ENCODE measurements at regions not wholly inside any gene's neighbourhood (a gene's known extent, or its start where the extent isn't known, plus 50 kb on each side); places are given as distances from the start of the nearest gene placed in this dataset.

- Histone ChIP-seq H3K4me1 (ENCODE audit: control insufficient read depth in 1 of 2, low read depth in 2 of 2) (no peaks in the 10 kb centered on the region), H3K9me3 (peaks cover 10% of the 10 kb centered on the region), H3K4me3 (no peak overlapping the region), H3K36me3 (no peaks in the 10 kb centered on the region), H3K27ac (no peak overlapping the region), H3K27me3 (replicated peaks; ENCODE audit: insufficient read depth) (no peaks in the 10 kb centered on the region)
- ATAC-seq (ENCODE audit: insufficient number of reproducible peaks, low FRiP score, low read depth): no peak
- no peak for DNase-seq (ENCODE audit: low spot score)
- TF ChIP-seq, protein P1, sequence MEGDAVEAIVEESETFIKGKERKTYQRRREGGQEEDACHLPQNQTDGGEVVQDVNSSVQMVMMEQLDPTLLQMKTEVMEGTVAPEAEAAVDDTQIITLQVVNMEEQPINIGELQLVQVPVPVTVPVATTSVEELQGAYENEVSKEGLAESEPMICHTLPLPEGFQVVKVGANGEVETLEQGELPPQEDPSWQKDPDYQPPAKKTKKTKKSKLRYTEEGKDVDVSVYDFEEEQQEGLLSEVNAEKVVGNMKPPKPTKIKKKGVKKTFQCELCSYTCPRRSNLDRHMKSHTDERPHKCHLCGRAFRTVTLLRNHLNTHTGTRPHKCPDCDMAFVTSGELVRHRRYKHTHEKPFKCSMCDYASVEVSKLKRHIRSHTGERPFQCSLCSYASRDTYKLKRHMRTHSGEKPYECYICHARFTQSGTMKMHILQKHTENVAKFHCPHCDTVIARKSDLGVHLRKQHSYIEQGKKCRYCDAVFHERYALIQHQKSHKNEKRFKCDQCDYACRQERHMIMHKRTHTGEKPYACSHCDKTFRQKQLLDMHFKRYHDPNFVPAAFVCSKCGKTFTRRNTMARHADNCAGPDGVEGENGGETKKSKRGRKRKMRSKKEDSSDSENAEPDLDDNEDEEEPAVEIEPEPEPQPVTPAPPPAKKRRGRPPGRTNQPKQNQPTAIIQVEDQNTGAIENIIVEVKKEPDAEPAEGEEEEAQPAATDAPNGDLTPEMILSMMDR (IDR thresholded peaks at IDR 0.05): no peak
These were observed 408.5 kb upstream of the NEGR1 start for GRCh38 chr1:72690871-72691270.

DNA sequence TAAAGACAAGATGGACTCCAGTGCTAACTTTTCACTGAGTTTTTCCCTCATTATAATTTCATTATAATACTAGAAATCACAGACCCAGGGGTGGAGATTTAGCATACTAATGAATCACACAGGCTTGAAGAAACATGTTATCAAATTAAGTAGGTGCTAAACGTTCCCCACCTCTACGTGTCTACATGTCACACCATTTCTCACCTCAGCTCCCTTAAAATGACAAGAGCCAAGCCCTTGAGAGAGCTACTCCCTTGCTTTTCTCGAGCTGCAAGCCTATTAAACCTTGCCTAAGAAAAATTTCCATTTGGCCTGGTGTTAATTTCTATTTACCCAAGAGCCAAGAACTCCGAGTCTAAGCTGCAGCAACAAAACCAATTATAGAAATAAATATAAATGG, 396.3 kb upstream of the NEGR1 start:
- DNase-seq (ENCODE audit: low spot score): no peak
- no peak for ATAC-seq (ENCODE audit: insufficient number of reproducible peaks, low FRiP score, low read depth)

DNA sequence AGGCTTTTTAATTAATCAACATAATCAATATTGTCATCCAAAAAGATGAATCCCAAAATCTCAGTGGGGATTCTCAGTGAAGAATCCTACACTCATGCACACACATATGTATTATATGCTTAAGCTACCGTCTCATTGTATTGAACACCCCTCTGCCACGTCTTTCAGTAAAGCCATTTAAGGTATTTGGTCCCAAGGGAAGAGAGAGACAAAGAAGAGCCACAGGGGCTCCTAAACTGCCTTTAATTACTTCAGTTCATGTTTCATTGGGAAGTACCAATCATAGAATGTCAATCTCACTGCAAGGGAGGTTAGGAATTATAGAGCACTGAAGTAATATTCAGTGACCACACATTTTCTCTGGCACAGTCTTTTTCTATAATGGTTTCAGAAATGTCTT, 388.6 kb upstream of the NEGR1 start:
- Histone ChIP-seq H3K9me3 (no peaks in the 10 kb centered on the region), H3K4me1 (ENCODE audit: control insufficient read depth in 1 of 2, low read depth in 2 of 2) (no peaks in the 10 kb centered on the region), H3K27ac (no peak overlapping the region), H3K36me3 (no peaks in the 10 kb centered on the region), H3K27me3 (replicated peaks; ENCODE audit: insufficient read depth) (no peaks in the 10 kb centered on the region), H3K4me3 (no peak overlapping the region)
- ATAC-seq (ENCODE audit: insufficient number of reproducible peaks, low FRiP score, low read depth) (no peak), DNase-seq (ENCODE audit: low spot score) (no peak)
- TF ChIP-seq, protein P1 (IDR thresholded peaks at IDR 0.05): no peak

More for the DNA sequence above, 396.3 kb upstream of the NEGR1 start:
- H3K9me3 ChIP-seq: no peaks in the 10 kb centered on the region
- TF ChIP-seq, protein P1 (IDR thresholded peaks at IDR 0.05): no peak
- H3K4me3 ChIP-seq: no peak overlapping the region
- no peaks in the 10 kb centered on the region for H3K27me3 ChIP-seq (replicated peaks; ENCODE audit: insufficient read depth)
- no peak overlapping the region for H3K27ac ChIP-seq
- no peaks in the 10 kb centered on the region for H3K36me3 ChIP-seq
- no peaks in the 10 kb centered on the region for H3K4me1 ChIP-seq (ENCODE audit: control insufficient read depth in 1 of 2, low read depth in 2 of 2)

DNA sequence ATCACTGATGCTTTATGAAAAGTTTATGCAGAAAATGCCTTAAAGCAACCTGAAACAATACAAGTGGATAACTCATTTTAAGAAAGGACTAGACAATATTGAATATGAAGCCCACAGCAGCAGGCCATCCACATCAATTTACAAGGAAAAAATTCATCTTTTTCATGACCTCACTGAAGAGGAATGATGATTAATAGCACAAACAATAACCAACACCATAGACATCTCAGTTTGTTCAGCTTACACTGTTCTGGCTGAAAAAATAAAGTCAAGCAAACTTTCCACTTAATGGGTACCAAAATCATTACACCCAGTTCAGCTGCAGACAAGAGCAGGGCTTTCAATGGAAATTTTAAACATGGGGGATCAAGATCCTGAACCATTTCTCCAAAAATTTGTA, 380.6 kb upstream of the NEGR1 start:
- ATAC-seq (ENCODE audit: insufficient number of reproducible peaks, low FRiP score, low read depth): no peak

GRCh38 chr1:72650843-72651435, 368.6 kb upstream of the NEGR1 start:
- H3K27ac ChIP-seq: no peak overlapping the region
- DNase-seq (ENCODE audit: low spot score) (no peak), ATAC-seq (ENCODE audit: insufficient number of reproducible peaks, low FRiP score, low read depth) (no peak)
- TF ChIP-seq, protein P1 (IDR thresholded peaks at IDR 0.05): no peak
- H3K36me3 ChIP-seq: no peaks in the 10 kb centered on the region
- no peak overlapping the region for H3K4me3 ChIP-seq
- no peaks in the 10 kb centered on the region for H3K4me1 ChIP-seq (ENCODE audit: control insufficient read depth in 1 of 2, low read depth in 2 of 2)
- H3K9me3 ChIP-seq: no peaks in the 10 kb centered on the region
- H3K27me3 ChIP-seq (replicated peaks; ENCODE audit: insufficient read depth): no peaks in the 10 kb centered on the region

More for the DNA sequence above, 380.6 kb upstream of the NEGR1 start:
- no peak overlapping the region for H3K4me3 ChIP-seq
- no peaks in the 10 kb centered on the region for H3K9me3 ChIP-seq
- H3K27ac ChIP-seq: no peak overlapping the region
- H3K27me3 ChIP-seq (replicated peaks; ENCODE audit: insufficient read depth): no peaks in the 10 kb centered on the region
- H3K4me1 ChIP-seq (ENCODE audit: control insufficient read depth in 1 of 2, low read depth in 2 of 2): no peaks in the 10 kb centered on the region
- TF ChIP-seq, protein P1 (IDR thresholded peaks at IDR 0.05): no peak
- H3K36me3 ChIP-seq: no peaks in the 10 kb centered on the region
- no peak for DNase-seq (ENCODE audit: low spot score)

All from thoracic aorta (tissue), 2 donors.